H9 (cell line): ENCODE measurements at regions not wholly inside any gene's neighbourhood (a gene's known extent, or its start where the extent isn't known, plus 50 kb on each side); places are given as distances from the start of the nearest gene placed in this dataset.

ENCODE experiments used
- DNase-seq: peaks from one replicate; pipeline ENCODE4 v3.0.0-alpha.2; 2017
- H2AFZ ChIP-seq: one replicate; pipeline ENCODE4 v1.6.1; 2013; ENCODE audit warnings: mild to moderate bottlenecking, low read length, control low read depth, moderate library complexity
- H2AK5ac ChIP-seq: 2 replicates; pipeline ENCODE4 v1.6.1; 2013; ENCODE audit warnings: low read length, control low read depth, mixed read lengths; ENCODE audit not compliant: insufficient read length
- H2BK120ac ChIP-seq: one replicate; pipeline ENCODE4 v1.6.1; 2013; ENCODE audit warnings: low read depth, mild to moderate bottlenecking, low read length, control low read depth, inconsistent platforms; ENCODE audit not compliant: poor library complexity, severe bottlenecking
- H2BK12ac ChIP-seq: 2 replicates; pipeline ENCODE4 v1.6.1; 2013; ENCODE audit warnings: low read length, control low read depth, mixed read lengths, low read depth; ENCODE audit not compliant: insufficient read length
- H2BK15ac ChIP-seq: 2 replicates; pipeline ENCODE4 v1.6.1; 2013; ENCODE audit warnings: low read depth, low read length, control low read depth
- H2BK20ac ChIP-seq: one replicate; pipeline ENCODE4 v1.6.1; 2013; ENCODE audit warnings: low read depth, mild to moderate bottlenecking, low read length, control low read depth, inconsistent platforms; ENCODE audit not compliant: poor library complexity, severe bottlenecking
- H2BK5ac ChIP-seq: 2 replicates; pipeline ENCODE4 v1.6.1; 2013; ENCODE audit warnings: low read length, control low read depth, mixed read lengths; ENCODE audit not compliant: insufficient read length
- H3K14ac ChIP-seq: 2 replicates; pipeline ENCODE4 v1.6.1; 2013; ENCODE audit warnings: low read length, control low read depth; ENCODE audit not compliant: insufficient read depth
- H3K18ac ChIP-seq: 2 replicates; pipeline ENCODE4 v1.6.1; 2013; ENCODE audit warnings: low read depth, mild to moderate bottlenecking, mixed read lengths, low read length, control low read depth; ENCODE audit not compliant: insufficient read length
- H3K23ac ChIP-seq: 2 replicates; pipeline ENCODE4 v1.6.1; 2013; ENCODE audit warnings: low read length, control low read depth, mixed read lengths, low read depth; ENCODE audit not compliant: insufficient read length
- H3K23me2 ChIP-seq: 2 replicates; pipeline ENCODE4 v1.6.1; 2013; ENCODE audit warnings: low read depth, mild to moderate bottlenecking, mixed read lengths, low read length, control low read depth; ENCODE audit not compliant: insufficient read length, poor library complexity, severe bottlenecking
- H3K27ac ChIP-seq: 2 replicates; pipeline ENCODE4 v1.5.1; 2013; ENCODE audit warnings: low read length, control low read depth, mixed read lengths, low read depth; ENCODE audit not compliant: insufficient read length
- H3K27me3 ChIP-seq: 2 replicates; pipeline ENCODE4 v1.6.1; 2013; ENCODE audit warnings: low read length, control low read depth, inconsistent platforms; ENCODE audit not compliant: insufficient read depth
- H3K4ac ChIP-seq: 2 replicates; pipeline ENCODE4 v1.6.1; 2013; ENCODE audit warnings: low read depth, mild to moderate bottlenecking, control low read depth, inconsistent platforms, low read length, moderate library complexity
- H3K4me1 ChIP-seq: 2 replicates; pipeline ENCODE4 v1.6.1; 2013; ENCODE audit warnings: low read length, control low read depth, inconsistent platforms; ENCODE audit not compliant: insufficient read depth
- H3K4me2 ChIP-seq: 2 replicates; pipeline ENCODE4 v1.6.1; 2013; ENCODE audit warnings: low read length, control low read depth, mixed read lengths; ENCODE audit not compliant: insufficient read length, insufficient read depth
- H3K56ac ChIP-seq: 2 replicates; pipeline ENCODE4 v1.6.1; 2013; ENCODE audit warnings: low read depth, mild to moderate bottlenecking, mixed read lengths, low read length, control low read depth; ENCODE audit not compliant: insufficient read length
- H3K79me1 ChIP-seq: 2 replicates; pipeline ENCODE4 v1.6.1; 2013; ENCODE audit warnings: low read depth, mild to moderate bottlenecking, moderate library complexity, low read length, control low read depth, inconsistent platforms; ENCODE audit not compliant: insufficient read depth, poor library complexity, severe bottlenecking
- H3K79me2 ChIP-seq: 2 replicates; pipeline ENCODE4 v1.6.1; 2013; ENCODE audit warnings: low read length, control low read depth, inconsistent platforms; ENCODE audit not compliant: insufficient read depth
- H3K9ac ChIP-seq: 2 replicates; pipeline ENCODE4 v1.6.1; 2013; ENCODE audit warnings: low read length, control low read depth, mixed read lengths; ENCODE audit not compliant: insufficient read length; ENCODE audit errors: extremely low read depth
- H3K9me3 ChIP-seq: one replicate; pipeline ENCODE4 v1.6.1; 2013; ENCODE audit warnings: low read depth, low read length, inconsistent platforms; ENCODE audit not compliant: control insufficient read depth
- H3T11ph ChIP-seq: one replicate; pipeline ENCODE4 v1.6.1; 2013; ENCODE audit warnings: mild to moderate bottlenecking, low read length, control low read depth, inconsistent platforms
- H4K20me1 ChIP-seq: one replicate; pipeline ENCODE4 v1.6.1; 2013; ENCODE audit not compliant: control insufficient read depth, insufficient read length, insufficient read depth
- H4K5ac ChIP-seq: 2 replicates; pipeline ENCODE4 v1.6.1; 2013; ENCODE audit warnings: low read depth, mild to moderate bottlenecking, mixed read lengths, low read length, control low read depth; ENCODE audit not compliant: insufficient read length
- H4K8ac ChIP-seq: replicated peaks from 2 replicates; pipeline ENCODE4 v1.6.1; 2013; ENCODE audit warnings: low read length, control low read depth, mixed read lengths, low read depth; ENCODE audit not compliant: insufficient read length
- H4K91ac ChIP-seq: 2 replicates; pipeline ENCODE4 v1.6.1; 2013; ENCODE audit warnings: low read depth, mild to moderate bottlenecking, moderate library complexity, mixed read lengths, low read length, control low read depth; ENCODE audit not compliant: insufficient read length
- H3K27ac Mint-ChIP-seq, 3 experiments: 2 replicates in 2 of 3; 3 replicates in 1 of 3; pipeline ENCODE4 v1.8.0; 2020 to 2021; ENCODE audit warnings: mixed read lengths in 3 of 3, mild to moderate bottlenecking in 1 of 3, moderate library complexity in 1 of 3
- H3K27me3 Mint-ChIP-seq: 2 replicates; pipeline ENCODE4 v1.8.0; 2021; ENCODE audit warnings: low read depth, mild to moderate bottlenecking, moderate library complexity, mixed read lengths
- H3K36me3 Mint-ChIP-seq, 3 experiments: 2 replicates in 2 of 3; 3 replicates in 1 of 3; pipeline ENCODE4 v1.8.0; 2020 to 2021; ENCODE audit warnings: low read depth in 3 of 3, mixed read lengths in 3 of 3; ENCODE audit not compliant: insufficient read depth in 1 of 3
- H3K4me1 Mint-ChIP-seq, 2 experiments: 2 replicates each; pipeline ENCODE4 v1.8.0; 2020; ENCODE audit warnings: mixed read lengths in 2 of 2
- H3K4me3 Mint-ChIP-seq, 2 experiments: 2 replicates in 1 of 2; 3 replicates in 1 of 2; pipeline ENCODE4 v1.8.0; 2020 to 2021; ENCODE audit warnings: mild to moderate bottlenecking in 2 of 2, mixed read lengths in 2 of 2, moderate library complexity in 1 of 2
- H3K9me3 Mint-ChIP-seq, 2 experiments: 2 replicates in 1 of 2; 3 replicates in 1 of 2; pipeline ENCODE4 v1.8.0; 2020; ENCODE audit warnings: mild to moderate bottlenecking in 2 of 2, mixed read lengths in 2 of 2, moderate library complexity in 1 of 2
- TF ChIP-seq, protein P1 (sequence below): fragments of 200-600 bp; sonication (generic); conservative IDR thresholded peaks from 3 replicates; pipeline ENCODE4 v1.8.0; 2021; ENCODE audit warnings: antibody characterized with exemption, mild to moderate bottlenecking

- Histone ChIP-seq H3T11ph (no peak overlapping the region), H2AK5ac (no peak overlapping the region), H3K27ac (no peak overlapping the region), H4K8ac (no peak overlapping the region), H2BK120ac (no peak overlapping the region), H4K20me1 (no peaks in the 10 kb centered on the region), H3K9ac (no peak overlapping the region), H2AFZ (no peak overlapping the region), H3K23me2 (no peaks in the 10 kb centered on the region), H2BK5ac (no peak overlapping the region), H3K4me1 (no peaks in the 10 kb centered on the region), H3K9me3 (no peaks in the 10 kb centered on the region), H3K56ac (no peak overlapping the region), H3K79me2 (no peaks in the 10 kb centered on the region), H4K5ac (no peak overlapping the region), H3K79me1 (no peaks in the 10 kb centered on the region), H3K27me3 (no peaks in the 10 kb centered on the region), H3K4ac (no peak overlapping the region), H3K14ac (no peak overlapping the region), H2BK20ac (no peak overlapping the region), H3K23ac (no peak overlapping the region), H2BK12ac (no peak overlapping the region), H2BK15ac (no peak overlapping the region), H4K91ac (no peak overlapping the region), H3K4me2 (no peak overlapping the region), H3K18ac (no peak overlapping the region)
- H3K9me3 Mint-ChIP-seq, result peaks cover 21 to 30% of the 10 kb centered on the region in 2 experiments
- no peak for DNase-seq
- H3K27ac Mint-ChIP-seq, result no peak overlapping the region
- peaks cover 2 to 12% (median 5%) of the 10 kb centered on the region in 3 experiments; a peak in 6 of 7 replicates for H3K36me3 Mint-ChIP-seq
- H3K27me3 Mint-ChIP-seq, result peaks cover 2% of the 10 kb centered on the region; the same call in 1 of the 2 replicates
- TF ChIP-seq, protein P1, sequence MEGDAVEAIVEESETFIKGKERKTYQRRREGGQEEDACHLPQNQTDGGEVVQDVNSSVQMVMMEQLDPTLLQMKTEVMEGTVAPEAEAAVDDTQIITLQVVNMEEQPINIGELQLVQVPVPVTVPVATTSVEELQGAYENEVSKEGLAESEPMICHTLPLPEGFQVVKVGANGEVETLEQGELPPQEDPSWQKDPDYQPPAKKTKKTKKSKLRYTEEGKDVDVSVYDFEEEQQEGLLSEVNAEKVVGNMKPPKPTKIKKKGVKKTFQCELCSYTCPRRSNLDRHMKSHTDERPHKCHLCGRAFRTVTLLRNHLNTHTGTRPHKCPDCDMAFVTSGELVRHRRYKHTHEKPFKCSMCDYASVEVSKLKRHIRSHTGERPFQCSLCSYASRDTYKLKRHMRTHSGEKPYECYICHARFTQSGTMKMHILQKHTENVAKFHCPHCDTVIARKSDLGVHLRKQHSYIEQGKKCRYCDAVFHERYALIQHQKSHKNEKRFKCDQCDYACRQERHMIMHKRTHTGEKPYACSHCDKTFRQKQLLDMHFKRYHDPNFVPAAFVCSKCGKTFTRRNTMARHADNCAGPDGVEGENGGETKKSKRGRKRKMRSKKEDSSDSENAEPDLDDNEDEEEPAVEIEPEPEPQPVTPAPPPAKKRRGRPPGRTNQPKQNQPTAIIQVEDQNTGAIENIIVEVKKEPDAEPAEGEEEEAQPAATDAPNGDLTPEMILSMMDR, result no peak
- no peaks in the 10 kb centered on the region; a peak in 1 of 4 replicates for H3K4me1 Mint-ChIP-seq
- no peak overlapping the region for H3K4me3 Mint-ChIP-seq
These were observed 148.1 kb downstream of the NPR3 start for GRCh38 chr5:32859211-32859641.
